Natural killer cell (primary cell): ENCODE measurements at regions not wholly inside any gene's neighbourhood (a gene's known extent, or its start where the extent isn't known, plus 50 kb on each side); places are given as distances from the start of the nearest gene placed in this dataset.

Experiments
- ATAC-seq, 3 donors: fragments of 150-1000 bp in 2 of 3; fragments of 200-7000 bp in 1 of 3; cut with Tn5 transposase; 1 replicate in 1 of 3; 2 replicates in 2 of 3; pipeline ENCODE4 v1.10.0; 2021; ENCODE audit warnings: mild to moderate bottlenecking in 2 of 3, moderate library complexity in 2 of 3
- DNase-seq, 2 donors: peaks; one replicate each; pipeline versions ENCODE4 v3.0.0 to v3.0.0-alpha.2; 2013 to 2021; ENCODE audit warnings: mixed read lengths in 1 of 2
- H3K27ac ChIP-seq: one replicate; pipeline ENCODE4 v1.5.1; 2013; ENCODE audit warnings: mild to moderate bottlenecking, low read length
- H3K27me3 ChIP-seq: one replicate; pipeline ENCODE4 v1.6.1; 2013; ENCODE audit warnings: low read length; ENCODE audit not compliant: control insufficient read depth, insufficient read depth
- H3K36me3 ChIP-seq: one replicate; pipeline ENCODE4 v1.6.1; 2013; ENCODE audit warnings: low read length; ENCODE audit not compliant: control insufficient read depth, insufficient read depth
- H3K4me1 ChIP-seq: one replicate; pipeline ENCODE4 v1.6.1; 2013; ENCODE audit warnings: low read length; ENCODE audit not compliant: control insufficient read depth, insufficient read depth
- H3K4me3 ChIP-seq: one replicate; pipeline ENCODE4 v1.5.1; 2013; ENCODE audit warnings: low read length
- H3K9me3 ChIP-seq: one replicate; pipeline ENCODE4 v1.6.1; 2013; ENCODE audit warnings: low read length; ENCODE audit not compliant: control insufficient read depth, insufficient read depth
- H3K27ac Mint-ChIP-seq, 2 donors: one replicate each; pipeline ENCODE4 v1.8.0; 2022; ENCODE audit warnings: mild to moderate bottlenecking in 2 of 2, mixed read lengths in 2 of 2, moderate library complexity in 1 of 2
- H3K27me3 Mint-ChIP-seq, 2 donors: one replicate each; pipeline ENCODE4 v1.8.0; 2022; ENCODE audit warnings: low read depth in 2 of 2, mixed read lengths in 2 of 2
- H3K36me3 Mint-ChIP-seq: one replicate; pipeline ENCODE4 v1.8.0; 2022; ENCODE audit warnings: mixed read lengths
- H3K4me1 Mint-ChIP-seq, 2 donors: one replicate each; pipeline ENCODE4 v1.8.0; 2022; ENCODE audit warnings: mixed read lengths in 2 of 2
- H3K4me3 Mint-ChIP-seq: one replicate; pipeline ENCODE4 v1.8.0; 2022; ENCODE audit warnings: mild to moderate bottlenecking, moderate library complexity, mixed read lengths
- H3K9me3 Mint-ChIP-seq, 2 donors: one replicate each; pipeline ENCODE4 v1.8.0; 2022; ENCODE audit warnings: mixed read lengths in 2 of 2
- CTCF ChIP-seq: fragments of 200-600 bp; IDR thresholded peaks from one replicate; pipeline ENCODE4 v1.8.0; 2022; ENCODE audit warnings: antibody characterized with exemption
- WGBS: methylation state at CpG from one replicate; pipeline ENCODE4 v1.1.7; 2013; ENCODE audit warnings: missing lambda C conversion rate; ENCODE audit not compliant: insufficient coverage; 5-methylcytosine and 5-hydroxymethylcytosine counted together
- intact Hi-C: fragments of 100-400 bp; cut with micrococcal nuclease; formaldehyde crosslinking; loops from one replicate; pipeline ENCODE4 v1.14.2; 2022

- H3K27ac Mint-ChIP-seq, result no peak overlapping the region
- intact Hi-C loops, result no loop called here
- whole genome bisulfite sequencing, result 85% methylated on average over 7 of the region's 8 CpGs
- H3K27me3 Mint-ChIP-seq, result peaks cover 6 to 8% of the 10 kb centered on the region in 2 donors
- peaks cover 12 to 14% of the 10 kb centered on the region in 2 donors for H3K4me1 Mint-ChIP-seq
- Histone ChIP-seq H3K4me1 (no peaks in the 10 kb centered on the region), H3K36me3 (no peaks in the 10 kb centered on the region), H3K4me3 (no peak overlapping the region), H3K27me3 (no peaks in the 10 kb centered on the region), H3K27ac (no peak overlapping the region), H3K9me3 (no peaks in the 10 kb centered on the region)
- ATAC-seq, result no peak
- H3K36me3 Mint-ChIP-seq, result peaks cover 13% of the 10 kb centered on the region
- DNase-seq, result no peak
- no peak overlapping the region for H3K4me3 Mint-ChIP-seq
- TF ChIP-seq CTCF, result no peak
- H3K9me3 Mint-ChIP-seq, result peaks cover 2 to 3% of the 10 kb centered on the region in 2 donors
These were observed 445.0 kb downstream of the CDH26 start for GRCh38 chr20:60403105-60403741.

- H3K27ac ChIP-seq, result no peak overlapping the region
- Mint-ChIP-seq H3K4me3 (no peak overlapping the region), H3K4me1 (peaks cover 12 to 16% of the 10 kb centered on the region in 2 donors), H3K27ac (no peak overlapping the region), H3K27me3 (peaks cover 6 to 8% of the 10 kb centered on the region in 2 donors), H3K9me3 (no peaks in the 10 kb centered on the region), H3K36me3 (no peaks in the 10 kb centered on the region)
- no peaks in the 10 kb centered on the region for H3K27me3 ChIP-seq
- H3K9me3 ChIP-seq, result no peaks in the 10 kb centered on the region
- H3K4me3 ChIP-seq, result no peak overlapping the region
- ATAC-seq (no peak), DNase-seq (no peak)
- no peak for TF ChIP-seq CTCF
- H3K4me1 ChIP-seq, result no peaks in the 10 kb centered on the region
- 78% methylated on average over 10 of the region's 10 CpGs for WGBS
- intact Hi-C loops, result no loop called here
- H3K36me3 ChIP-seq, result no peaks in the 10 kb centered on the region
These were observed 449.0 kb downstream of the CDH26 start for GRCh38 chr20:60407011-60407771.

- 24% methylated on average over 1 of the region's 1 CpG for WGBS
- Mint-ChIP-seq H3K36me3 (no peaks in the 10 kb centered on the region), H3K4me1 (peaks cover 12 to 16% of the 10 kb centered on the region in 2 donors), H3K27me3 (peaks cover 6 to 8% of the 10 kb centered on the region in 2 donors), H3K4me3 (no peak overlapping the region), H3K27ac (no peak overlapping the region), H3K9me3 (no peaks in the 10 kb centered on the region)
- no peaks in the 10 kb centered on the region for H3K4me1 ChIP-seq
- DNase-seq, result no peak
- no peaks in the 10 kb centered on the region for H3K36me3 ChIP-seq
- no peak for ATAC-seq
- H3K27ac ChIP-seq, result no peak overlapping the region
- H3K9me3 ChIP-seq, result no peaks in the 10 kb centered on the region
- intact Hi-C loops, result no loop called here
- no peak for TF ChIP-seq CTCF
- H3K27me3 ChIP-seq, result no peaks in the 10 kb centered on the region
- H3K4me3 ChIP-seq, result no peak overlapping the region
These were observed 449.7 kb downstream of the CDH26 start for GRCh38 chr20:60407938-60408337.
